ENCODE measurements at regions not wholly inside any gene's neighbourhood (a gene's known extent, or its start where the extent isn't known, plus 50 kb on each side); places are given as distances from the start of the nearest gene placed in this dataset.
"Not testable (repeated sequence)": the region's sequence is repeated elsewhere in the genome, so short reads cannot be mapped to it uniquely, and the experiment has no call there.

DNA sequence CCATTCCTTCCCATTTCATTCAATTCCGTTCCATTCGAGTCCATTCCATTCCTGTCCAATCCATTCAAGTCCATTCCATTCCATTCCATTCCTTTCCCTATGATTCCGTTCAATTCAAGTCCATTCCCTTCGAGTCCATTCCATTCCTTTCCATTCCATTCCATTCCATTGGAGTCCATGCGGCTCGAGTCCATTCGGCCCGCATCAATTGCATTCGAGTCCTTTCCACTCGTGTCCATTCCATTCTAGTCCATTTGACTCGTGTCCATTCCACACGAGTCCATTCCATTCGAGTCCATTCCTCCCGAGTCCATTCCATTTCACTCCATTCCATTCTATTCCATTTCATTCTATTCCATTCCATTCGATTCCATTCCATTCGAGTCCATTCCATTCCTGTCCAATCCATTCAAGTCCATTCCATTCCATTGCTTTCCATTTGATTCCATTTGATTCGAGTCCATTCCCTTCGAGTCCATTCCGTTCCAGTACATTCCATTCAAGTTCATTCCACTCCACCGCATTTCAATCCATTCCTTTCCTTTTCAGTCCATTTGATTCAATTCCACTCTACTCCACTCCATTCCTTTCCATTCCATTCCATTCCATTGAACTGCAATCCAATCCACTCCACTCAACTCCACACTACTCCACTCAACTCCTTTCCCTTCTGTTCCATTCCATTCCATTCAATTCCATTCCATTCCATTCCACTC, 2565.9 kb upstream of the TPTE start:
- WGBS, 2 donors, result 78 to 81% methylated on average over 20 of the region's 20 CpGs
- H3K9me3 ChIP-seq (ENCODE audit: control insufficient read depth in 2 of 2, insufficient read depth in 1 of 2, low read depth in 1 of 2, low read length in 1 of 2), result peaks cover 15 to 50% of the 10 kb centered on the region in 2 donors

GRCh38 chr21:7956074-7956452, 2565.3 kb upstream of the TPTE start:
- 47 to 50% methylated on average over 2 of the region's 2 CpGs for WGBS, 2 donors
- H3K27me3 ChIP-seq (ENCODE audit: control insufficient read depth in 1 of 2, insufficient read depth in 2 of 2, low read length in 2 of 2); H3K27ac ChIP-seq (ENCODE audit: low read depth in 2 of 2, low read length in 1 of 2); H3K4me1 ChIP-seq (ENCODE audit: control insufficient read depth in 2 of 2, insufficient read depth in 2 of 2, low read length in 1 of 2); H3K36me3 ChIP-seq (ENCODE audit: control insufficient read depth in 2 of 2, insufficient read depth in 2 of 2, low read length in 1 of 2); H3K4me3 ChIP-seq (ENCODE audit: low read depth in 1 of 2, low read length in 2 of 2): not testable (repeated sequence)
- H3K9me3 ChIP-seq (ENCODE audit: control insufficient read depth in 2 of 2, insufficient read depth in 1 of 2, low read depth in 1 of 2, low read length in 1 of 2), result peaks cover 15 to 47% of the 10 kb centered on the region in 2 donors

More for the DNA sequence above, 2565.9 kb upstream of the TPTE start:
- H3K27me3 ChIP-seq (ENCODE audit: control insufficient read depth in 1 of 2, insufficient read depth in 2 of 2, low read length in 2 of 2); H3K27ac ChIP-seq (ENCODE audit: low read depth in 2 of 2, low read length in 1 of 2); H3K36me3 ChIP-seq (ENCODE audit: control insufficient read depth in 2 of 2, insufficient read depth in 2 of 2, low read length in 1 of 2); H3K4me3 ChIP-seq (ENCODE audit: low read depth in 1 of 2, low read length in 2 of 2); H3K4me1 ChIP-seq (ENCODE audit: control insufficient read depth in 2 of 2, insufficient read depth in 2 of 2, low read length in 1 of 2): not testable (repeated sequence)

DNA sequence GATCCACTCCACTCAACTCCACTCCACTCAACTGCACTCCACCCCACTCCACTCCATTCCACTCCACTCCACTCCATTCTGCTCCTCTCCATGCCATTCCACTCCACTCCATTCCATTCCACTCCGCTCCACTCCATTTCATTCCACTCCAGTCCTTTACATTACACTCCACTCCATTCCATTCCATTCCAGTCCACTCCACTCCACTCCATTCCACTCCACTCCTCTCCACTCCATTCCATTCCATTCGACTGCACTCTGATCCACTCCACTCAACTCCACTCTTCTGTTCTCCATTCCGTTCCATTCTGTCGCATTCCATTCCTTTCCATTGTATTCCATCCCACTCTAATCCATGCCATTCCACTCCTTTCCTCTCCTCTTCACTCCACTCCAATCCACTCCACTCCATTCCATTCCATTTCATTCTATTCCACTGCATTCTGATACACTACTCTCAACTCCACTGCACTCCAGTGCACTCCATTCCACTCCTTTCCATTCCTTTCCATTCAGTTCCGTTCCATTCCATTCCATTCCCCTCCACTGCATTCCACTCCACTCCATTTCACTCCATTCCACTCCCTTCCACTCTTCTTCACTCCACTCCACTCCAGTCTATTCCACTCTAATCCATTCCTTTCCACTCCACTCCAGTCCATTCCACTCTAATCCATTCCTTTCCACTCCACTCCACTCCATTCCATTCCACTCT, 2564.2 kb upstream of the TPTE start:
- H3K9me3 ChIP-seq (ENCODE audit: control insufficient read depth in 2 of 2, insufficient read depth in 1 of 2, low read depth in 1 of 2, low read length in 1 of 2), result peaks cover 12 to 37% of the 10 kb centered on the region in 2 donors
- 55 to 64% methylated on average over 5 of the region's 5 CpGs for WGBS, 2 donors

GRCh38 chr21:7957713-7958064, 2563.7 kb upstream of the TPTE start:
- H3K27ac ChIP-seq (ENCODE audit: low read depth in 2 of 2, low read length in 1 of 2), result no peak overlapping the region
- H3K27me3 ChIP-seq (ENCODE audit: control insufficient read depth in 1 of 2, insufficient read depth in 2 of 2, low read length in 2 of 2), result no peaks in the 10 kb centered on the region
- H3K4me3 ChIP-seq (ENCODE audit: low read depth in 1 of 2, low read length in 2 of 2), result peak overlapping the region in 1 of 2 donors; percentile 0
- no peaks in the 10 kb centered on the region for H3K36me3 ChIP-seq (ENCODE audit: control insufficient read depth in 2 of 2, insufficient read depth in 2 of 2, low read length in 1 of 2)
- H3K9me3 ChIP-seq (ENCODE audit: control insufficient read depth in 2 of 2, insufficient read depth in 1 of 2, low read depth in 1 of 2, low read length in 1 of 2), result peaks cover 9 to 33% of the 10 kb centered on the region in 2 donors
- no peaks in the 10 kb centered on the region for H3K4me1 ChIP-seq (ENCODE audit: control insufficient read depth in 2 of 2, insufficient read depth in 2 of 2, low read length in 1 of 2)
- WGBS, 2 donors, result 19 to 24% methylated on average over 2 of the region's 2 CpGs

More for the DNA sequence above, 2564.2 kb upstream of the TPTE start:
- H3K27ac ChIP-seq (ENCODE audit: low read depth in 2 of 2, low read length in 1 of 2); H3K36me3 ChIP-seq (ENCODE audit: control insufficient read depth in 2 of 2, insufficient read depth in 2 of 2, low read length in 1 of 2); H3K4me1 ChIP-seq (ENCODE audit: control insufficient read depth in 2 of 2, insufficient read depth in 2 of 2, low read length in 1 of 2); H3K4me3 ChIP-seq (ENCODE audit: low read depth in 1 of 2, low read length in 2 of 2); H3K27me3 ChIP-seq (ENCODE audit: control insufficient read depth in 1 of 2, insufficient read depth in 2 of 2, low read length in 2 of 2): not testable (repeated sequence)
